LNCaP clone FGC (cell line): ENCODE measurements at regions not wholly inside any gene's neighbourhood (a gene's known extent, or its start where the extent isn't known, plus 50 kb on each side); places are given as distances from the start of the nearest gene placed in this dataset.
"Not testable (repeated sequence)": the region's sequence is repeated elsewhere in the genome, so short reads cannot be mapped to it uniquely, and the experiment has no call there.

Source experiments
- DNase-seq: peaks from one replicate; pipeline ENCODE4 v3.0.0-alpha.2; 2011; ENCODE audit warnings: low read depth
- H3K4me3 ChIP-seq: 2 replicates; pipeline ENCODE4 v1.5.1; 2011; ENCODE audit warnings: mild to moderate bottlenecking, low read depth, low read length, control low read depth
- TF ChIP-seq, protein P1 (sequence below): IDR thresholded peaks from 2 replicates; pipeline ENCODE4 v1.5.1; 2012; ENCODE audit warnings: mild to moderate bottlenecking; ENCODE audit not compliant: control insufficient read depth, insufficient read depth; ENCODE audit errors: extremely low read depth

DNA sequence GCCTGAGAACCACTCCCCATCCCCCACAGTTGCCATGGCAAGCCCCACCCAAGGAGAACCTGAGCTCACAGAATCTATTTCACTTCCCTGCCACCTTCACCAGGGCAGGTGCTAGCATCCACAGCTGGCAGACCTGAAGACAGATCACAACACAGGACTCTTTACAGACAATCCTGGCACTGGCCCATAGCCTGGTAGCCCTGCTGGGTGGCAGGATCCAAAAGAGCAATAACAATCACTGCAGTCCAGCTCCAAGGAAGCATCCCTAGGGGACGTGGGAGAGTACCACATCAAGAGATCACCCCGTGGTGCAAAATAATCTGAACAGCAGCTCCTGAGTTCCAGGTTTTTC, 463.2 kb upstream of the PIK3R1 start:
- no peak for DNase-seq
- no peak overlapping the region for H3K4me3 ChIP-seq
- TF ChIP-seq, protein P1, sequence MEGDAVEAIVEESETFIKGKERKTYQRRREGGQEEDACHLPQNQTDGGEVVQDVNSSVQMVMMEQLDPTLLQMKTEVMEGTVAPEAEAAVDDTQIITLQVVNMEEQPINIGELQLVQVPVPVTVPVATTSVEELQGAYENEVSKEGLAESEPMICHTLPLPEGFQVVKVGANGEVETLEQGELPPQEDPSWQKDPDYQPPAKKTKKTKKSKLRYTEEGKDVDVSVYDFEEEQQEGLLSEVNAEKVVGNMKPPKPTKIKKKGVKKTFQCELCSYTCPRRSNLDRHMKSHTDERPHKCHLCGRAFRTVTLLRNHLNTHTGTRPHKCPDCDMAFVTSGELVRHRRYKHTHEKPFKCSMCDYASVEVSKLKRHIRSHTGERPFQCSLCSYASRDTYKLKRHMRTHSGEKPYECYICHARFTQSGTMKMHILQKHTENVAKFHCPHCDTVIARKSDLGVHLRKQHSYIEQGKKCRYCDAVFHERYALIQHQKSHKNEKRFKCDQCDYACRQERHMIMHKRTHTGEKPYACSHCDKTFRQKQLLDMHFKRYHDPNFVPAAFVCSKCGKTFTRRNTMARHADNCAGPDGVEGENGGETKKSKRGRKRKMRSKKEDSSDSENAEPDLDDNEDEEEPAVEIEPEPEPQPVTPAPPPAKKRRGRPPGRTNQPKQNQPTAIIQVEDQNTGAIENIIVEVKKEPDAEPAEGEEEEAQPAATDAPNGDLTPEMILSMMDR: no peak

DNA sequence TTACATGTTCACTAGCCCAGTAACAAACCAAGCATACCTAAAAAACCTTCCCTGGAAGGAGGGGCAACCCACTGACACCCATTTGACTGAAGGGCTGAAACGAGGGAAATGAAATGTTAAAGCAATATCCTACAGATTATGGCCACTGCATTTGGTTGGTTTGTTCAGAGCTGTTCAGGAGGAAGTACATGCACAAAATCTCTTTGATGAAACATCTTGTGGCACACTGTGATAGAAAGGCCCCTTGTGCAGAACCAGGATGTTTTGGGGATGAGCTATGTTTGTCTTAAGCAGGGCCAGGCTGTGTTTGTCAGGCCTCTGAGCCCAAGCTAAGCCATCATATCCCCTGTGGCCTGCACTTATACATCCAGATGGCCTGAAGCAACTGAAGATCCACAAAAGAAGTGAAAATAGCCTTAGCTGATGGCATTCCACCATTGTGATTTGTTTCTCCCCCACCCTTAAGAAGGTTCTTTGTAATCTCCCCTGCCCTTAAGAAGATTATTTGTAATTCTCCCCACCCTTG, 467.3 kb upstream of the PIK3R1 start:
- no peak for DNase-seq
- H3K4me3 ChIP-seq: no peak overlapping the region
- TF ChIP-seq, protein P1: no peak

DNA sequence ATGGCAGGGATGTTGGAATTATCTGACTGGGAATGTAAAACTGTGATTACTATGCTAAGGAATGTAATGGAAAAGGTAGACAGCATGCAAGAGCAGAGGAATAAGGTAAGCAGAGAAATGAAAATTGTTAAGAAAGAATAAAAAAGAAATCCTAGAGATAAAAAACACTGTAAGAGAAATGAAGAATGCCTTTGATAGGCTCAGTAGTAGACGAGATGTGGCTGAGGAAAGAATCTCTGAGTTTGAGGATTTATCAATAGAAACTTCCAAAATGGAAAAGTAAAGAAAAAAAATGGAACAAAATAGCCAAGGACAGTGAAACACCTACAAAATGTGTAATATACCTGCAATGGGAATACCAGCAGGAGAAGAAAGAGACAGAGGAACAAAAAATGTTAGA, 468.5 kb upstream of the PIK3R1 start:
- no peak for DNase-seq
- no peak overlapping the region for H3K4me3 ChIP-seq
- TF ChIP-seq, protein P1: no peak

DNA sequence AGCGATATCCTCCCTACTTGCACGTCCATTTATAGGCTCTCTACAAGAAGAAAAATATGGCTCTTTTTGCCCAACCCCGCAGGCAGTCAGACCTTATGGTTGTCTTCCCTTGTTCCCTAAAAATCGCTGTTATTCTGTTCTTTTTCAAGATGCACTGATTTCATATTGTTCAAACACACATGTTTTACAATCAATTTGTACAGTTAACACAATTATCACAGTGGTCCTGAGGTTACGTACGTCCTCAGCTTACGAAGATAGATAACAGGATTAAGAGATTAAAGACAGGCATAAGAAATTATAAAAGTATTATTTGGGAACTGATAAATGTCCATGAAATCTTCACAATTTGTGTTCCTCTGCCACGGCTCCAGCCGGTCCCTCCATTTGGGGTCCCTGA, 468.9 kb upstream of the PIK3R1 start:
- not testable (repeated sequence) for DNase-seq, H3K4me3 ChIP-seq

DNA sequence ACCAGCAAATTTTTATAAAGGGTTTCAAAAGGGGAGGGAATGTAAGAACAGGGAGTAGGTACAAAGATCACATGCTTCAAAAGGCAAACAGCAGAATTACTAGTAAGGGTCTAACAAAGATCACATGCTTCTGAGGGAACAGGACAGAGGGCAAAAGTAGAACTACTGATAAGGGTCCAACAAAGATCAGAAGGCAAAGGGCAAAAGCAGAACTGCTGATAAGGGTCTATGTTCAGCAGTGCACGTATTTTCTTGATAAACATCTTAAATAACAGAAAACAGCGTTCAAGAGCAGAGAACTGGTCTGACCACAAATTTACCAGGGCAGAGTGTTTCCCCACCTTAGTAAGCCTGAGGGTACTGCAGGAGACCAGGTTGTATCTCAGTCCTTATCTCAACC, 469.5 kb upstream of the PIK3R1 start:
- TF ChIP-seq, protein P1: no peak
- no peak for DNase-seq
- no peak overlapping the region for H3K4me3 ChIP-seq

DNA sequence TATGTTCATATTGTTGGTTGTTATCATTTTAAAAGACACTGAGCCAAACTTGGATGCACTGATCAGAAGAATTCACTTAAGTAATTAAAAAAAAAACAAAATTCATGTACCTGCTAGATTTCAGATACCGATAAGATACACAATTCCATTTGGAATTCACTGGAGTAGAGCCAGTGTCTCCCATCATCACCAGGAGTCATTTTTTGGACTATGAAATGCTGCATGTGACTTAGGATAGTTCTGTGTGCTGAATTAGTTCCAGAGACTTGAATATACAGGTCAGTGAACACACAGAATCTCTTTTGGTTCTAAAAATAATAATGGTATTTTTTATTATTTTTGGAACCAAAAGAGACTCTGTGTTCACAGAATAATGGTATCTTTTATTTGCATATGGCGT, 482.6 kb upstream of the PIK3R1 start:
- no peak for DNase-seq
- TF ChIP-seq, protein P1: no peak
- H3K4me3 ChIP-seq: no peak overlapping the region

DNA sequence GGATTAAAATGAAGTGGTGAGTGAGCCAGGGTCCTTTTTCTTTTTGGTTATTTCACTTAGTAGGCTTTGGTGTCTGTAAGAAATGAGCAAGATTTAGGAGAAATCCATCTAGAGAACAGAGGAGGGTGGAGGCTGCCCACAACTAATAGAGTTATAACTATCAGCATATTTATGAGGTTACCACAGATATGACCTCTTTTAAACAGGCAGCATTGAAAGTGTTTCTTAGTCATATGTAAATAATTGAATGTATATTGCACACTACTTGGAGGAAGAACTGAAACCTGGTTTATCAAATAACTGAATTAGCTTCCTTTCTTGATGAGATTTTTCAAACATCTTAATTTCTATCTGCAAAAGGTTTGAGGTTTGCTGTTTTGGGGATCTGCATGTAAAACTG, 483.1 kb upstream of the PIK3R1 start:
- H3K4me3 ChIP-seq: no peak overlapping the region
- DNase-seq: no peak
- TF ChIP-seq, protein P1: no peak
